Activated CD8-positive, alpha-beta T cell treated with anti-CD3 and anti-CD28 coated beads for 36 hours (primary cell): ENCODE measurements at regions not wholly inside any gene's neighbourhood (a gene's known extent, or its start where the extent isn't known, plus 50 kb on each side); places are given as distances from the start of the nearest gene placed in this dataset.

Experiments
- ATAC-seq: fragments of 200-7000 bp; cut with Tn5 transposase; one replicate; pipeline ENCODE4 v1.10.0; 2021; ENCODE audit warnings: mild to moderate bottlenecking, moderate library complexity
- CTCF ChIA-PET: fragments of 350-600 bp; sonication (Branson Sonifier 250); formaldehyde crosslinking; loops from one replicate; lab custom pipeline; 2021; ENCODE audit warnings: antibody characterized with exemption; lab: Charles Lee
- POLR2A ChIA-PET: fragments of 350-600 bp; sonication (Branson Sonifier 250); formaldehyde crosslinking; loops from one replicate; lab custom pipeline; 2021; ENCODE audit warnings: antibody characterized with exemption; lab: Charles Lee
- DNase-seq: peaks from one replicate; pipeline ENCODE4 v3.0.0-alpha.2; 2020
- H3K27ac Mint-ChIP-seq: one replicate; pipeline ENCODE4 v1.8.0; 2021; ENCODE audit warnings: mild to moderate bottlenecking, mixed read lengths
- H3K27me3 Mint-ChIP-seq: one replicate; pipeline ENCODE4 v1.8.0; 2021; ENCODE audit warnings: mixed read lengths
- H3K36me3 Mint-ChIP-seq: one replicate; pipeline ENCODE4 v1.8.0; 2021; ENCODE audit warnings: low read depth, mixed read lengths
- H3K4me1 Mint-ChIP-seq: one replicate; pipeline ENCODE4 v1.8.0; 2021; ENCODE audit warnings: low read depth, mixed read lengths
- H3K4me3 Mint-ChIP-seq: one replicate; pipeline ENCODE4 v1.8.0; 2021; ENCODE audit warnings: mild to moderate bottlenecking, moderate library complexity, mixed read lengths
- H3K9me3 Mint-ChIP-seq: one replicate; pipeline ENCODE4 v1.8.0; 2021; ENCODE audit warnings: mixed read lengths
- CTCF ChIP-seq: fragments of 200-600 bp; IDR thresholded peaks from one replicate; pipeline ENCODE4 v1.8.0; 2022; ENCODE audit warnings: antibody characterized with exemption, mild to moderate bottlenecking
- intact Hi-C: fragments of 100-400 bp; cut with micrococcal nuclease; formaldehyde crosslinking; loops from one replicate; pipeline ENCODE4 v1.10.0; 2022

- intact Hi-C loops = no loop called here
- TF ChIP-seq CTCF = no peak
- DNase-seq (no peak), ATAC-seq (no peak)
- ChIA-PET CTCF (interaction anchor here (0.6 kb wide), 1 partner anchor 345 kb away, joined by 3 read pairs; no protein-coding TSS in a partner anchor), POLR2A (no interaction called here)
- no peak overlapping the region for H3K27ac Mint-ChIP-seq
- H3K4me3 Mint-ChIP-seq = no peak overlapping the region
- H3K4me1 Mint-ChIP-seq = peaks cover 6% of the 10 kb centered on the region
- H3K9me3 Mint-ChIP-seq = no peaks in the 10 kb centered on the region
- peaks cover 4% of the 10 kb centered on the region for H3K27me3 Mint-ChIP-seq
- no peaks in the 10 kb centered on the region for H3K36me3 Mint-ChIP-seq
Measured at GRCh38 chr13:49844181-49844580, 51.7 kb upstream of the KPNA3 start.
